ENCODE measurements at regions not wholly inside any gene's neighbourhood (a gene's known extent, or its start where the extent isn't known, plus 50 kb on each side); places are given as distances from the start of the nearest gene placed in this dataset.

DNA sequence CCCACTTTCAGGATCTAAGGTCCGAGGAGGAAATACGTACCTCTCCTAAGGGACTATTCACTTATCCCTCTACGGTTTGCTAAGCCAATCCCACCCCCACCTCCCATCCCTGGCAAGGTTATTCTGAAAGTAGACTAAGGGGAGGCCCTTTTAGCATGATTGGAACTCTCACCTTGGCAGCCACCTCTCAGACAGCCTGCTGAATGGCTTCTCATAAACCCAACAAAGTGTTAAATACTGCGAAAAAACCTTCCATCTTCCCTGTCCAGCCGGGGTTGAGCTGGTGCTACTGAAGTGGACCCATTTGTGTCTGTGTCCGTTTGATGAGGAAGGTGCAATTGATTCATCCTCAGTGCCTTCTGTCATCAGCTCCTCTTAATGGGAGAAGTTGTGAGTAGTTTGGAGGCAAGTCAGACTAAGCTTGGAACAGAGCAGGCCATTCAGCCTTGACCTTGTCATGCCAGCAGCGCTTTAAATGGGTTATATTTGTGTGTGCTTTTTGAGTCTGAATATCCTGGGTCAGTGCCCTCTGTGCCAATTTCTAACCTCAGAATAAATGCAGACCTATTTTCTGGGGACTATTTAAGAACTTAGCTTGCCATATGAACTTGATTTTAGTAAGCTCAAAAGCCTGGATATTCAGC lies 476.3 kb upstream of the ZNF608 start:
- no peak for DNase-seq (ENCODE audit: extremely low read depth, low read depth)
- TF ChIP-seq, protein P1, sequence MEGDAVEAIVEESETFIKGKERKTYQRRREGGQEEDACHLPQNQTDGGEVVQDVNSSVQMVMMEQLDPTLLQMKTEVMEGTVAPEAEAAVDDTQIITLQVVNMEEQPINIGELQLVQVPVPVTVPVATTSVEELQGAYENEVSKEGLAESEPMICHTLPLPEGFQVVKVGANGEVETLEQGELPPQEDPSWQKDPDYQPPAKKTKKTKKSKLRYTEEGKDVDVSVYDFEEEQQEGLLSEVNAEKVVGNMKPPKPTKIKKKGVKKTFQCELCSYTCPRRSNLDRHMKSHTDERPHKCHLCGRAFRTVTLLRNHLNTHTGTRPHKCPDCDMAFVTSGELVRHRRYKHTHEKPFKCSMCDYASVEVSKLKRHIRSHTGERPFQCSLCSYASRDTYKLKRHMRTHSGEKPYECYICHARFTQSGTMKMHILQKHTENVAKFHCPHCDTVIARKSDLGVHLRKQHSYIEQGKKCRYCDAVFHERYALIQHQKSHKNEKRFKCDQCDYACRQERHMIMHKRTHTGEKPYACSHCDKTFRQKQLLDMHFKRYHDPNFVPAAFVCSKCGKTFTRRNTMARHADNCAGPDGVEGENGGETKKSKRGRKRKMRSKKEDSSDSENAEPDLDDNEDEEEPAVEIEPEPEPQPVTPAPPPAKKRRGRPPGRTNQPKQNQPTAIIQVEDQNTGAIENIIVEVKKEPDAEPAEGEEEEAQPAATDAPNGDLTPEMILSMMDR (IDR thresholded peaks at IDR 0.05; ENCODE audit: low read depth, low read length, missing control alignments) = no peak
- H3K4me3 ChIP-seq (replicated peaks; ENCODE audit: low read depth, low read length) = no peak overlapping the region

- TF ChIP-seq, protein P1 (IDR thresholded peaks at IDR 0.05; ENCODE audit: low read depth, low read length, missing control alignments) = no peak
- DNase-seq (ENCODE audit: extremely low read depth, low read depth) = no peak
- no peak overlapping the region for H3K4me3 ChIP-seq (replicated peaks; ENCODE audit: low read depth, low read length)
Measured at GRCh38 chr5:125225424-125225823, 479.0 kb upstream of the ZNF608 start.

GRCh38 chr5:125226825-125227224 lies 480.4 kb upstream of the ZNF608 start:
- H3K4me3 ChIP-seq (replicated peaks; ENCODE audit: low read depth, low read length) = no peak overlapping the region
- DNase-seq (ENCODE audit: extremely low read depth, low read depth) = no peak
- TF ChIP-seq, protein P1 (IDR thresholded peaks at IDR 0.05; ENCODE audit: low read depth, low read length, missing control alignments) = no peak

GRCh38 chr5:125227333-125228095 lies 481.1 kb upstream of the ZNF608 start:
- DNase-seq (ENCODE audit: extremely low read depth, low read depth) = no peak
- TF ChIP-seq, protein P1 (IDR thresholded peaks at IDR 0.05; ENCODE audit: low read depth, low read length, missing control alignments) = peak; percentile 56
- no peak overlapping the region for H3K4me3 ChIP-seq (replicated peaks; ENCODE audit: low read depth, low read length)

GRCh38 chr5:125228363-125229070 lies 482.1 kb upstream of the ZNF608 start:
- no peak for DNase-seq (ENCODE audit: extremely low read depth, low read depth)
- H3K4me3 ChIP-seq (replicated peaks; ENCODE audit: low read depth, low read length) = no peak overlapping the region
- TF ChIP-seq, protein P1 (IDR thresholded peaks at IDR 0.05; ENCODE audit: low read depth, low read length, missing control alignments) = no peak

DNA sequence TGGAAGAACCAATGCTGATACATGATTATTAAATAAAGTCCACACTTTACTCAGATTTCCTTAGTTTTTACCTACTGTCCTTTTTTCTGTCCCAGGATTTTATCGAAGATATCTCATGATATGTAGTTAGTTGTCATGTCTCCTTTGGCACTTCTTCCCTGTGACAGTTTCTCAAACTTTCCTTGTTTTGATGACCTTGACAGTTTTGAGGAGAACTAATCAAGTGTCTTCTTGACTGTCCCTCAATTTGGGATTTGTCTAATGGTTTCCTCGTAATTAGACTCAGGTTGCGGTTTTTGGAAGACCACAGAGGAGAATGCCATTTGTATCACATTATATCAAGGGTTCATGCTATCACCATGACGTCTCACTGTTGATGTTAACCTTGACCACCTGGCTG lies 483.1 kb upstream of the ZNF608 start:
- TF ChIP-seq, protein P1 (IDR thresholded peaks at IDR 0.05; ENCODE audit: low read depth, low read length, missing control alignments) = no peak
- no peak for DNase-seq (ENCODE audit: extremely low read depth, low read depth)
- H3K4me3 ChIP-seq (replicated peaks; ENCODE audit: low read depth, low read length) = no peak overlapping the region
